HCT116 (cell line): ENCODE measurements at regions not wholly inside any gene's neighbourhood (a gene's known extent, or its start where the extent isn't known, plus 50 kb on each side); places are given as distances from the start of the nearest gene placed in this dataset.

Experiments
- CBX3 ChIP-seq: IDR thresholded peaks from 2 replicates; pipeline ENCODE4 v1.6.1; 2012; ENCODE audit warnings: low read depth
- FOSL1 ChIP-seq: IDR thresholded peaks from 2 replicates; pipeline ENCODE4 v1.6.1; 2012; ENCODE audit warnings: low read depth
- POLR2A ChIP-seq: IDR thresholded peaks from 2 replicates; pipeline ENCODE4 v1.7.0; 2011; ENCODE audit warnings: borderline replicate concordance; ENCODE audit not compliant: insufficient read depth, insufficient read length; ENCODE audit errors: extremely low read depth
- SP1 ChIP-seq: IDR thresholded peaks from 2 replicates; pipeline ENCODE4 v1.6.1; 2012; ENCODE audit warnings: low read depth
- SRF ChIP-seq: IDR thresholded peaks from 2 replicates; pipeline ENCODE4 v1.6.1; 2012; ENCODE audit warnings: low read depth
- TF ChIP-seq, protein P1 (sequence below), 3 experiments: fragments of 200-600 bp in 1 of 3; sonication (generic) in 1 of 3; IDR thresholded peaks in 2 of 3; conservative IDR thresholded peaks in 1 of 3; 2 replicates each; pipeline ENCODE4 v1.5.1; 2012 to 2017; ENCODE audit warnings: low read depth in 2 of 3, low read length in 2 of 3, antibody characterized with exemption in 1 of 3, borderline replicate concordance in 1 of 3, control low read depth in 1 of 3, mild to moderate bottlenecking in 1 of 3, mixed read lengths in 1 of 3, mixed run types in 1 of 3, moderate library complexity in 1 of 3; ENCODE audit not compliant: insufficient read depth in 1 of 3
- TF ChIP-seq, protein P2 (sequence below): IDR thresholded peaks from 2 replicates; pipeline ENCODE4 v1.6.1; 2012; ENCODE audit warnings: low read depth

DNA sequence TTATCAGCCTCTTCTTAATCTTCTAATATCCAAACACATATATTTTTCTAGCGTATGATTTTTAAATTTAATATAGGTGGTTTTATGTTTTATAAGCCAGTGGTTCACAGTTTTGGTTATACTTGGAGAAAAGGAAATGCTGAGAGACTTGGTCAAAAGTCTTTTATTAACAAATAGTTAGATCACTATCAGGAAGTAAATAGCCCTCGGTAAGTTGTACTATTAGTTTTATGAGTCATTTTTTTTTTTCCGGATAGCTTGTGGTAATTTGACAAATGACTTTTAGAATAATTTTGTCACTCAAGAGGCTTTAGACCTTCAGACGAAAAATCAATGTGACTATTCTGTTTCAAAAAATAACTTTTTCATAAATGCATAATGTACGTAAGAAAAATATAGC lies 232.2 kb upstream of the ROBO1 start:
- no peak for TF ChIP-seq POLR2A
- TF ChIP-seq, protein P1, sequence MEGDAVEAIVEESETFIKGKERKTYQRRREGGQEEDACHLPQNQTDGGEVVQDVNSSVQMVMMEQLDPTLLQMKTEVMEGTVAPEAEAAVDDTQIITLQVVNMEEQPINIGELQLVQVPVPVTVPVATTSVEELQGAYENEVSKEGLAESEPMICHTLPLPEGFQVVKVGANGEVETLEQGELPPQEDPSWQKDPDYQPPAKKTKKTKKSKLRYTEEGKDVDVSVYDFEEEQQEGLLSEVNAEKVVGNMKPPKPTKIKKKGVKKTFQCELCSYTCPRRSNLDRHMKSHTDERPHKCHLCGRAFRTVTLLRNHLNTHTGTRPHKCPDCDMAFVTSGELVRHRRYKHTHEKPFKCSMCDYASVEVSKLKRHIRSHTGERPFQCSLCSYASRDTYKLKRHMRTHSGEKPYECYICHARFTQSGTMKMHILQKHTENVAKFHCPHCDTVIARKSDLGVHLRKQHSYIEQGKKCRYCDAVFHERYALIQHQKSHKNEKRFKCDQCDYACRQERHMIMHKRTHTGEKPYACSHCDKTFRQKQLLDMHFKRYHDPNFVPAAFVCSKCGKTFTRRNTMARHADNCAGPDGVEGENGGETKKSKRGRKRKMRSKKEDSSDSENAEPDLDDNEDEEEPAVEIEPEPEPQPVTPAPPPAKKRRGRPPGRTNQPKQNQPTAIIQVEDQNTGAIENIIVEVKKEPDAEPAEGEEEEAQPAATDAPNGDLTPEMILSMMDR (IDR thresholded peaks at IDR 0.05 in 2 of 3, conservative IDR thresholded peaks at IDR 0.05 in 1 of 3; ENCODE audit: borderline replicate concordance in 1 of 3, insufficient read depth in 1 of 3, low read depth in 2 of 3, low read length in 2 of 3): no peak
- no peak for TF ChIP-seq FOSL1
- no peak for TF ChIP-seq CBX3
- no peak for TF ChIP-seq SP1
- TF ChIP-seq, protein P2, sequence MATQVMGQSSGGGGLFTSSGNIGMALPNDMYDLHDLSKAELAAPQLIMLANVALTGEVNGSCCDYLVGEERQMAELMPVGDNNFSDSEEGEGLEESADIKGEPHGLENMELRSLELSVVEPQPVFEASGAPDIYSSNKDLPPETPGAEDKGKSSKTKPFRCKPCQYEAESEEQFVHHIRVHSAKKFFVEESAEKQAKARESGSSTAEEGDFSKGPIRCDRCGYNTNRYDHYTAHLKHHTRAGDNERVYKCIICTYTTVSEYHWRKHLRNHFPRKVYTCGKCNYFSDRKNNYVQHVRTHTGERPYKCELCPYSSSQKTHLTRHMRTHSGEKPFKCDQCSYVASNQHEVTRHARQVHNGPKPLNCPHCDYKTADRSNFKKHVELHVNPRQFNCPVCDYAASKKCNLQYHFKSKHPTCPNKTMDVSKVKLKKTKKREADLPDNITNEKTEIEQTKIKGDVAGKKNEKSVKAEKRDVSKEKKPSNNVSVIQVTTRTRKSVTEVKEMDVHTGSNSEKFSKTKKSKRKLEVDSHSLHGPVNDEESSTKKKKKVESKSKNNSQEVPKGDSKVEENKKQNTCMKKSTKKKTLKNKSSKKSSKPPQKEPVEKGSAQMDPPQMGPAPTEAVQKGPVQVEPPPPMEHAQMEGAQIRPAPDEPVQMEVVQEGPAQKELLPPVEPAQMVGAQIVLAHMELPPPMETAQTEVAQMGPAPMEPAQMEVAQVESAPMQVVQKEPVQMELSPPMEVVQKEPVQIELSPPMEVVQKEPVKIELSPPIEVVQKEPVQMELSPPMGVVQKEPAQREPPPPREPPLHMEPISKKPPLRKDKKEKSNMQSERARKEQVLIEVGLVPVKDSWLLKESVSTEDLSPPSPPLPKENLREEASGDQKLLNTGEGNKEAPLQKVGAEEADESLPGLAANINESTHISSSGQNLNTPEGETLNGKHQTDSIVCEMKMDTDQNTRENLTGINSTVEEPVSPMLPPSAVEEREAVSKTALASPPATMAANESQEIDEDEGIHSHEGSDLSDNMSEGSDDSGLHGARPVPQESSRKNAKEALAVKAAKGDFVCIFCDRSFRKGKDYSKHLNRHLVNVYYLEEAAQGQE: no peak
- no peak for TF ChIP-seq SRF
